ENCODE measurements at regions not wholly inside any gene's neighbourhood (a gene's known extent, or its start where the extent isn't known, plus 50 kb on each side); places are given as distances from the start of the nearest gene placed in this dataset.

DNA sequence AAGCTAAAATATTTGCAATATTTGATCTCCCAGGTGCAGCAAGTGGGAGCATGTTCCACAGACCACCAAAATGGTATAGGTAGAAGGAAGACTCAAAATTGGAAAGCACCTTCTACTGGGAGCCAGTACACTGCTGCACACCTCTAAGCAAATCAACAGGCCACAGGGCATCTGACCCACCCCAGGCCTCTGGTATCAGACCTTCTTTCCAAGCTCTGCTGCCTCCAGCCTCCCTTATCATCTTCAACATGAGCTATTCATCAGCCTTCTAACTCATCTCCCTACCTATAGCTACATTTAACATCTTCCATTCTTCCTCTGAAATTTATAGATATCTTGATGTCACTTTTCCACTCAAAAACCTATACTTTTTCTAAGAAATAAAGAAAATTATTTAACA is 294.8 kb downstream of the ZEB2 start:
- Histone ChIP-seq H3K9ac (ENCODE audit: low read length) (no peak overlapping the region), H3K4me1 (ENCODE audit: control insufficient read depth, low read depth, low read length) (peaks cover 7% of the 10 kb centered on the region), H3K4me3 (ENCODE audit: low read length) (no peak overlapping the region), H3K27me3 (ENCODE audit: control insufficient read depth, insufficient read depth, low read length) (no peaks in the 10 kb centered on the region), H3K27ac (ENCODE audit: low read length) (no peak overlapping the region), H3K9me3 (ENCODE audit: control insufficient read depth, low read depth, low read length) (no peaks in the 10 kb centered on the region), H3K36me3 (ENCODE audit: control insufficient read depth, low read depth, low read length) (no peaks in the 10 kb centered on the region)

DNA sequence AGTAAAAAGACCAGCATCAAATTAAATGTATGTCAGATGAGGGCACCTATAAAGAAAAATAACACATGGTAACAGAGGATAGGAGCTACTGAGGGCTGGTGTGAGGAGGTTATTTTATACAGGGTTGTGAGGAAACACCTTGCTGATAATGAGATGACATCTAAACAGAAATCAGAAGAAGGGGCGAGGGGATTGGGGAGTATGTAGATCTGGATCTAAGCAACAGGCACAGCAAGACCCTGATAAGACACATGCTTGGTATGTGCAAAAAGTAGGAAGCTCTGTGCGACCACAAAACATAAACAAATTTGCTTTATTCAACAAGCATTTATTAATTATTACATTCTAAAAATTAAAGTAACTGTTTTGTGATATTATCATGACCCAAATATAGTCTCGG is 295.4 kb downstream of the ZEB2 start:
- H3K4me1 ChIP-seq (ENCODE audit: control insufficient read depth, low read depth, low read length): peaks cover 3% of the 10 kb centered on the region
- H3K27ac ChIP-seq (ENCODE audit: low read length): no peak overlapping the region
- H3K4me3 ChIP-seq (ENCODE audit: low read length): no peak overlapping the region
- no peaks in the 10 kb centered on the region for H3K9me3 ChIP-seq (ENCODE audit: control insufficient read depth, low read depth, low read length)
- H3K9ac ChIP-seq (ENCODE audit: low read length): no peak overlapping the region
- H3K27me3 ChIP-seq (ENCODE audit: control insufficient read depth, insufficient read depth, low read length): no peaks in the 10 kb centered on the region
- no peaks in the 10 kb centered on the region for H3K36me3 ChIP-seq (ENCODE audit: control insufficient read depth, low read depth, low read length)

DNA sequence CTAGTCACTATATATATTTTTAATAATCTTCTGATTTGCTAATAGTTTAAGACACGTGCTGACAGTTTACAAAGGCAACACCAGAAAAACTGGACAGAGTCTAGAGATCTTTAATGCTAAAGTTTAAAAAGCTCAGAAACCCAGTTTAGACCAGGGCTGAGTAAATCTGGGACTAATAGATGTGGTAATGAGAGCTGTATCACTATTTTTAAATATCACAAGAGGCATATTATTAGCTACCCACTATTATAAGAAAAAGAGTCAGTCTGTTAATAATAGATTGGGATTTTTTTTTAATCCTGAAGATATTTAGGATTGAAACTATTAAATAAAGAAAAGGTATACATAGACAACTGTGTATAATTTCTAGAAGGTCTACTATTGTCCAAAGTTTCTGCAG is 299.9 kb downstream of the ZEB2 start:
- no peaks in the 10 kb centered on the region for H3K9me3 ChIP-seq (ENCODE audit: control insufficient read depth, low read depth, low read length)

DNA sequence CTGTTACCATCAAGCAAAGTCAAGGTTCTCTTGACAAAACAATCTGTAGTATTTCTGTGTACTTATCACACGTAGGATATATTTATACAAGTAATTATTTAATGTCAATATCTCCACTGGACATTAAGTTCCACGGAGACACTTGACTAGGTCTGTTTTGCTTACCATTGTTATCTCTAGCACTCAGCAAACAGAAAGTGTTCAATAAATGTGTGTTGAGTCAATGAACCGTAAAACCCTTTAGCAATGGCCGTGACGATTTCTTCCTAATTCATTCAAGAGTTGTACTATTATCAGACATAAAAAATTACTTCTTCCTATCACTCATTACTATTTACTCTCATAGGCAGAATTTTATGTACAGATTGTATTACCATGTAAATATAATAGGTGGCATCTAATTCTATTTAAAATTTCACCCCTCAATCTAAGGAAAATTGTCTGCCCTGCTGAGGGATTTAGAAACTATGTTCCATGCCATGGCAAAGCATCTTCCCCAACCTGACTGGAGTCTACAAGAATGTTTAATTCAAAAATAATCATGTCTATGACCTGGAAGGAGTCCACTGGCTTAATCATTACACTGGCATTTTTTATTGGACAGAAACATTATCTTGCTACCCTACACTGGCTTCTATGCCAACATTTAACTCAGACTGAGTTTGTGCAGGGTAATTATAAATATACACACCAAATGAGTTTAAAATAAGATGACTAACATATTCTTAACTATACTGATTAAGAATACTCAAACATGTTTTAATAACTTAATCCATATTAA is 301.9 kb downstream of the ZEB2 start:
- Histone ChIP-seq H3K9me3 (ENCODE audit: control insufficient read depth, low read depth, low read length) (no peaks in the 10 kb centered on the region), H3K36me3 (ENCODE audit: control insufficient read depth, low read depth, low read length) (no peaks in the 10 kb centered on the region), H3K27me3 (ENCODE audit: control insufficient read depth, insufficient read depth, low read length) (no peaks in the 10 kb centered on the region), H3K27ac (ENCODE audit: low read length) (no peak overlapping the region), H3K9ac (ENCODE audit: low read length) (no peak overlapping the region), H3K4me3 (ENCODE audit: low read length) (no peak overlapping the region), H3K4me1 (ENCODE audit: control insufficient read depth, low read depth, low read length) (peaks cover 7% of the 10 kb centered on the region)

More for the DNA sequence above, 299.9 kb downstream of the ZEB2 start:
- Histone ChIP-seq H3K36me3 (ENCODE audit: control insufficient read depth, low read depth, low read length) (no peaks in the 10 kb centered on the region), H3K4me1 (ENCODE audit: control insufficient read depth, low read depth, low read length) (no peaks in the 10 kb centered on the region), H3K27me3 (ENCODE audit: control insufficient read depth, insufficient read depth, low read length) (no peaks in the 10 kb centered on the region), H3K4me3 (ENCODE audit: low read length) (no peak overlapping the region), H3K27ac (ENCODE audit: low read length) (no peak overlapping the region), H3K9ac (ENCODE audit: low read length) (no peak overlapping the region)

DNA sequence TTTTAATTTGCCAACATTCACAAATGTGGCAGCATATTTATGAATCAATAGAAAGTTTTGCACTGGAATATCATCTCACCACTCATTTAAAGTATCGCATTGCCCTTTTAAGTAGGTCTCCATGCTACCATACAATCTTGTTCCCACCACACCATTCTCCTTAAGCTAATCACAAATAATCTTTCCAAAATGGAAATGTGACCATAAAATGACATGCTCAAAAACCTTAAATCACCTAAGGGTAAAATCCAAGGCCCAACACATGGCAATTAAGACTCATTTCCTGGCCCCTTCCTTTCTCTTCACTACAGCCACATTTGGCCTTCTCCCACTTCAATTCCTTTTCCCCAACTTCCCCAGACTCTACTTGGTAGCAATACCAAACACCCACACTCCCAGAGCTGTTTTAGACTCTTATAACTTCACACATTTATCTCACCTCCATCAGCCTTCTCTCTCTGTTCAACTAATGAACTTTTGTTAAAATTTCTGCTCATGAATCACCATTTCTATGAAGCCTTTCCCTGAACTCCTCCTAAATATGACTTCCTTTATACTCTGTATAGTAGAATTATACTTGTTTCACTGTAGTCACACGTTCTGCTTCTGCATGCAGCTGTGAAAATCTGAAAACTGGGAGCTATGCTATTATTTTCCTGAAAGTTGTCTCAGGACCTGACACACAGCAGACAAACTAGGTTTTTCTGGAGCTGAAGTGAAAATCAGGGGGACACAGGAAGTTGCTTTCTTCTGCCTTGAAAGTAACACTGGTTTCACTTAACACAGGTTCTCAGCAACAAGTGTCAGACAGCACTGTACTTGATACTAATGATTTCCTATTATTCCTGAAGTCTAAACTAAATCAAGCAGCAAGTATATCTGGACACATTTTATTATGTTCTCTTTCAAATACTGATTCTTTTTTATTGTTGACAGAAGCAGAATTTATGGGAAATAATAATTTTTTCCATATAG is 303.9 kb downstream of the ZEB2 start:
- Histone ChIP-seq H3K36me3 (ENCODE audit: control insufficient read depth, low read depth, low read length) (no peaks in the 10 kb centered on the region), H3K9ac (ENCODE audit: low read length) (no peak overlapping the region), H3K4me3 (ENCODE audit: low read length) (no peak overlapping the region), H3K27me3 (ENCODE audit: control insufficient read depth, insufficient read depth, low read length) (no peaks in the 10 kb centered on the region), H3K4me1 (ENCODE audit: control insufficient read depth, low read depth, low read length) (peaks cover 7% of the 10 kb centered on the region), H3K9me3 (ENCODE audit: control insufficient read depth, low read depth, low read length) (no peaks in the 10 kb centered on the region), H3K27ac (ENCODE audit: low read length) (no peak overlapping the region)

DNA sequence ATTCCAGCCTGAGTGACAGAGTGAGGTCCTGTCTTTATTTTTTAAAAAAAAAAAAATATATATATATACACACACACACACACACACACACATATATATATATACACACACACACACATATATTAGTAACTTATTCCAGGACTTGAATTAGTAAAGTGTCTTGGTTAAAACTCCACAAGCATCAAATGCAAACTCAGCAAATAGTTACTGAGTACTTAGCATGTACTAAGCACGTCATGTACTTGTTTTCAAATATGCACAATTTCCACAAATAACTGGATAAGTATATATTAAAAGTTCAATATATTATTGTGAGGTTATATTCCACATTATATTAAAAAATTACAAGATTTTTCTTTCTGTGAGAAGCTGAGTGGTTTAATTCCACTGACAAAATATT is 304.7 kb downstream of the ZEB2 start:
- no peak overlapping the region for H3K4me3 ChIP-seq (ENCODE audit: low read length)
- H3K36me3 ChIP-seq (ENCODE audit: control insufficient read depth, low read depth, low read length): peaks cover 2% of the 10 kb centered on the region
- no peak overlapping the region for H3K9ac ChIP-seq (ENCODE audit: low read length)
- no peaks in the 10 kb centered on the region for H3K9me3 ChIP-seq (ENCODE audit: control insufficient read depth, low read depth, low read length)
- no peaks in the 10 kb centered on the region for H3K27me3 ChIP-seq (ENCODE audit: control insufficient read depth, insufficient read depth, low read length)
- no peak overlapping the region for H3K27ac ChIP-seq (ENCODE audit: low read length)
- peaks cover 7% of the 10 kb centered on the region for H3K4me1 ChIP-seq (ENCODE audit: control insufficient read depth, low read depth, low read length)

DNA sequence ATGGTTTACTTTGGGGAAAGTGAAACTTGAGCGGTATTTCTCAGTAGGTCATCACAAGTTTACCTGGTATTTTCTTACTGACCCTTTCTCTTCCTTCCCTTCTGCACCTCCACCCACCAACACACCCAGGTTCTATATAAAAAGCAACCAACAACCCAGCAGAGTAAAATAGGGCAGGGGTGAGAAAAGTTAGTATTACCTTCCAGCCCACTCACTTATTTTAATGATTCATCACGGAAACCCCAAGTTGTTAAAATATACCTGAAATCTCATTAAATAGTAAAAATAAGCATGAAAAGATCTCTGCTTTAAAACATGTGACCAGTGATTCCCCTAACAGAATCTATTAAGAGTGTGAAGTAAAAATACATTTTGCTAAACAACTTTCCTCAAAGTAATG is 306.1 kb downstream of the ZEB2 start:
- peaks cover 3% of the 10 kb centered on the region for H3K36me3 ChIP-seq (ENCODE audit: control insufficient read depth, low read depth, low read length)
- no peak overlapping the region for H3K27ac ChIP-seq (ENCODE audit: low read length)
- H3K27me3 ChIP-seq (ENCODE audit: control insufficient read depth, insufficient read depth, low read length): no peaks in the 10 kb centered on the region
- no peak overlapping the region for H3K9ac ChIP-seq (ENCODE audit: low read length)
- no peak overlapping the region for H3K4me3 ChIP-seq (ENCODE audit: low read length)
- H3K9me3 ChIP-seq (ENCODE audit: control insufficient read depth, low read depth, low read length): no peaks in the 10 kb centered on the region
- peaks cover 7% of the 10 kb centered on the region for H3K4me1 ChIP-seq (ENCODE audit: control insufficient read depth, low read depth, low read length)

DNA sequence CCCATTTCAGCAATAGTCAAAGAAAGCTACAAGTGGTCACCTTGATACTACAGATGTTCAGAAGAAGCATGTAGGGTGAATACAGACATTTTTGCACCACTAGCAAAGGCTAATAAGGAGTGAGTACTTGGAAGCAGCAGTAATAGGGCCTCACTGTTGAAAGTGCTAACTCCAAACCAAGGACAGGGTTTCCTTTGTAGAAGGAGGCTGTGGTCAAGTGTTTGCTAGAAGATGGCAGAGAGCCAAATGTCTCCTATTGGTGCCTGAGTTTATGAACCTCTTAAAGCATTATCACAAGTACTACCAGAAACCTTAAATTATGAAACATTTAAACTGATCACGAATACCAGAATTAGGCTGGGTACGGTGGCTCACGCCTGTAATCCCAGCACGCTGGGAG is 308.1 kb downstream of the ZEB2 start:
- no peak overlapping the region for H3K27ac ChIP-seq (ENCODE audit: low read length)
- H3K4me3 ChIP-seq (ENCODE audit: low read length): no peak overlapping the region
- peaks cover 3% of the 10 kb centered on the region for H3K36me3 ChIP-seq (ENCODE audit: control insufficient read depth, low read depth, low read length)
- no peak overlapping the region for H3K9ac ChIP-seq (ENCODE audit: low read length)
- no peaks in the 10 kb centered on the region for H3K9me3 ChIP-seq (ENCODE audit: control insufficient read depth, low read depth, low read length)
- H3K27me3 ChIP-seq (ENCODE audit: control insufficient read depth, insufficient read depth, low read length): no peaks in the 10 kb centered on the region
- H3K4me1 ChIP-seq (ENCODE audit: control insufficient read depth, low read depth, low read length): peaks cover 7% of the 10 kb centered on the region

DNA sequence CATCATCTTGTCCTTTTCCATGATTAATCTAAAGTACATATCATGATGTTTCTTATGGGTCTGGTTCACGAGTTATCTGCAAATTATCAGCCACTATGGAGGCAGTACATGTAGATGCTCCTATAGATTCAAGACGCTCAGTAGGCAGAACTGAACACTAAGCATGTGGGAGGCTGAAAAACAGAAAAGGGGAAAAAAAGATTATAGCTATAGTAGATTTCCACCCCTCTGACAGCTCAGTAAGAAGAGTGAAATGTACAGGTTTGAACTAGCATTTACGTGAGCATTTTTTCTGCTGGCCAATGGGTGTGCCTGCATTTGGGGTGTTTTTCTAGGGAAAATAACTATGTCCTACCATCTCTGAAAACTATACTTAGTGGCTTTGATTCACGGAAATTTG is 308.9 kb downstream of the ZEB2 start:
- Histone ChIP-seq H3K36me3 (ENCODE audit: control insufficient read depth, low read depth, low read length) (peaks cover 3% of the 10 kb centered on the region), H3K4me1 (ENCODE audit: control insufficient read depth, low read depth, low read length) (peaks cover 7% of the 10 kb centered on the region), H3K27ac (ENCODE audit: low read length) (no peak overlapping the region), H3K4me3 (ENCODE audit: low read length) (no peak overlapping the region), H3K9ac (ENCODE audit: low read length) (no peak overlapping the region), H3K9me3 (ENCODE audit: control insufficient read depth, low read depth, low read length) (no peaks in the 10 kb centered on the region), H3K27me3 (ENCODE audit: control insufficient read depth, insufficient read depth, low read length) (no peaks in the 10 kb centered on the region)

DNA sequence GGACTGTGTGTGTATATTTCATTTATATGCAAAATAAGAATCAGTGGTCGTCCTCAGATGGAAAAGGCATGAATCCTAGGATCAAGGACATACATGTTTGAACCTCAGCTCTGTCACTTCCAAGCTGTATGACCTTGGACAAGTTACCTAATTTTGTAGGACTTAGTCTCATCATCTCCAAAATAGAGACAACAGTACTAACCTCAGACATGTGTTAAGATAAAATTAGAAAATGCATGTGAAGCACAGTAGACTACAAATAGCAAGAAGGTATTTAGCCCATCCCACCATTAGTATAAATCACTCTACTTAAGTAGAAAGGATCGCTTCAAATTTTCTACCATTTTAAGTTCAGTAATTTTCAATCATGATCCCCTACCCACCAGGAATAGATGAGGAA is 309.8 kb downstream of the ZEB2 start:
- no peak overlapping the region for H3K27ac ChIP-seq (ENCODE audit: low read length)
- H3K9me3 ChIP-seq (ENCODE audit: control insufficient read depth, low read depth, low read length): no peaks in the 10 kb centered on the region
- no peak overlapping the region for H3K9ac ChIP-seq (ENCODE audit: low read length)
- peaks cover 7% of the 10 kb centered on the region for H3K4me1 ChIP-seq (ENCODE audit: control insufficient read depth, low read depth, low read length)
- peaks cover 3% of the 10 kb centered on the region for H3K36me3 ChIP-seq (ENCODE audit: control insufficient read depth, low read depth, low read length)
- no peak overlapping the region for H3K4me3 ChIP-seq (ENCODE audit: low read length)
- no peaks in the 10 kb centered on the region for H3K27me3 ChIP-seq (ENCODE audit: control insufficient read depth, insufficient read depth, low read length)

DNA sequence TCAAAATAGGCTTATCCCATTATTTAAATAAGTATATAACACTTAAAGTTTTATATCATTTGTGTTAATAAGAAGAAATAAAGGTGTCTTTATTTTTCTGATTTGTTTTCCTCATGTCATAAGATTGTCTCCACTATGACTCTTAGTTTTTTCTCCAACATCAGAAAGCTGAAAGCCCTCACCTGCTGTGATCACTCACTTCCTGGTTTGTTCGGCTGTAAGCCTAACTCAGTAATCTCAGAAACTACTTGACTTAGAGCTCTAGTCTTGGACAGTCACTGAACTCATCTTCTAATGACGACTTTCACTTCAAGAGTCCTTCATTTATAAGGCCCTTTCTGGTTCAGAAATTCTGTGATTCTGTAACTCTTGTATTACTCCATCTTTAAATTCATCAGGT is 311.0 kb downstream of the ZEB2 start:
- no peaks in the 10 kb centered on the region for H3K9me3 ChIP-seq (ENCODE audit: control insufficient read depth, low read depth, low read length)
- no peak overlapping the region for H3K4me3 ChIP-seq (ENCODE audit: low read length)
- H3K9ac ChIP-seq (ENCODE audit: low read length): no peak overlapping the region
- H3K4me1 ChIP-seq (ENCODE audit: control insufficient read depth, low read depth, low read length): peaks cover 3% of the 10 kb centered on the region
- H3K36me3 ChIP-seq (ENCODE audit: control insufficient read depth, low read depth, low read length): peaks cover 3% of the 10 kb centered on the region
- no peak overlapping the region for H3K27ac ChIP-seq (ENCODE audit: low read length)
- H3K27me3 ChIP-seq (ENCODE audit: control insufficient read depth, insufficient read depth, low read length): no peaks in the 10 kb centered on the region

Measured in iPS-18a (cell line).